K562 (cell line): ENCODE measurements at regions not wholly inside any gene's neighbourhood (a gene's known extent, or its start where the extent isn't known, plus 50 kb on each side); places are given as distances from the start of the nearest gene placed in this dataset.

Experiments used
- BCL6 ChIP-seq: fragments of 250-450 bp; sonication (Bioruptor Pico); IDR thresholded peaks from 2 replicates; pipeline ENCODE4 v1.4.0; 2020
- ETV5 ChIP-seq: sonication (generic); formaldehyde crosslinking; IDR thresholded peaks from 2 replicates; pipeline ENCODE4 v1.4.0; 2020; ENCODE audit warnings: low read depth, mild to moderate bottlenecking, missing genetic modification reagents
- GABPA ChIP-seq: fragments of 200-800 bp; sonication (Bioruptor generic); conservative IDR thresholded peaks from 2 replicates; pipeline ENCODE4 v1.6.1; 2016; ENCODE audit warnings: low read depth, missing genetic modification characterization, missing compliant biosample characterization
- MXI1 ChIP-seq: IDR thresholded peaks from 2 replicates; pipeline ENCODE4 v1.6.1; 2011; ENCODE audit warnings: low read depth, mild to moderate bottlenecking, improper control_type of control experiment, low read length
- NFIC ChIP-seq: fragments of 450-650 bp; IDR thresholded peaks from 2 replicates; pipeline ENCODE4 v1.6.1; 2017; ENCODE audit warnings: mild to moderate bottlenecking, inconsistent platforms
- NFYB ChIP-seq: IDR thresholded peaks from 2 replicates; pipeline ENCODE4 v1.6.1; 2011; ENCODE audit warnings: mild to moderate bottlenecking, moderate library complexity; ENCODE audit not compliant: insufficient read length; ENCODE audit errors: extremely low read depth
- SAFB ChIP-seq: fragments of 200-400 bp; formaldehyde crosslinking; IDR thresholded peaks from 2 replicates; pipeline ENCODE4 v1.6.1; 2017; ENCODE audit warnings: low read depth, low read length, borderline replicate concordance
- SMARCA5 ChIP-seq: fragments of 450-650 bp; IDR thresholded peaks from 2 replicates; pipeline ENCODE4 v1.6.1; 2016
- TEAD1 ChIP-seq, 2 experiments: fragments of 450-650 bp in 1 of 2; sonication (generic) in 1 of 2; formaldehyde crosslinking; IDR thresholded peaks; 2 replicates each; pipeline versions ENCODE4 v1.4.0 to v1.8.0; 2020 to 2022; ENCODE audit warnings: mild to moderate bottlenecking in 2 of 2, missing genetic modification reagents in 1 of 2
- ZNF24 ChIP-seq: fragments of 450-650 bp; IDR thresholded peaks from 2 replicates; pipeline ENCODE4 v1.6.1; 2016
- TF ChIP-seq, protein P1 (sequence below): IDR thresholded peaks from 3 replicates; pipeline ENCODE4 v1.6.1; 2011; ENCODE audit warnings: borderline replicate concordance, mild to moderate bottlenecking; ENCODE audit not compliant: insufficient read length, insufficient read depth
- TF ChIP-seq, protein P2 (sequence below), 2 experiments: fragments of 450-650 bp in 1 of 2; sonication (generic) in 1 of 2; formaldehyde crosslinking in 1 of 2; IDR thresholded peaks in 1 of 2; conservative IDR thresholded peaks in 1 of 2; 2 replicates each; pipeline versions ENCODE4 v1.6.1 to v1.8.1; 2016 to 2023; ENCODE audit warnings: mild to moderate bottlenecking in 2 of 2, moderate library complexity in 2 of 2, inconsistent platforms in 1 of 2, missing genetic modification reagents in 1 of 2

DNA sequence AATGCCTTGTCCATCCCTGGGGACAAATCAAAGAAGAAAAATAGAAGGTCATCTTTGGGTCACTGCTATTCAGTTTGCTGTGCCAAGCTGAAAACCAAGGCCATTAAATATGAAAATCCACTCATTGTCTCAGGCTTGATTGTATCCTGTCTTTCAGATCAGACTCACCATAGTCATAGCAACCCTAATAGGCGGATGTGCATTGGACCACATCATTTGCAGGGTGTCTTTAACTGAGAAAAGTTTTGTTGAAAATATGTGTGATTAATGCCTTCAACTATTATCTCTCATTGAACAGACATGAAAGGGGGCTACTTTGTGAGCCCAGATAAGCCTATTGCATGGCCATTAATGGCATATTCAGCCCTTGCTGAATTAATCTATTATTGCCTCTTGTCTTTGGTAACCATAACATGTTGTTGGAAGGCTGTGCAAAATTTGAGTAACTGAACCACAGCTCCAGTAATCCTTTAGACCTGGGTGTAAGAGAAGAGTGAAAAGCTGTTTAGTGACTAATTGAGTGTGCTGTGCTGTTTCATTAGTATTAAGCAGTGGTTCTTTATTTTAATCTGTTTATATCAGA is 453.6 kb upstream of the EPHA5 start:
- TF ChIP-seq NFIC (no peak), ZNF24 (no peak), NFYB (no peak), MXI1 (no peak), GABPA (tag) (no peak), TEAD1 (CRISPR knock-in tag; IDR thresholded peaks at IDR 0.05) (no peak), ETV5 (CRISPR knock-in tag) (no peak), SAFB (no peak), SMARCA5 (no peak), BCL6 (no peak)
- TF ChIP-seq, protein P1, sequence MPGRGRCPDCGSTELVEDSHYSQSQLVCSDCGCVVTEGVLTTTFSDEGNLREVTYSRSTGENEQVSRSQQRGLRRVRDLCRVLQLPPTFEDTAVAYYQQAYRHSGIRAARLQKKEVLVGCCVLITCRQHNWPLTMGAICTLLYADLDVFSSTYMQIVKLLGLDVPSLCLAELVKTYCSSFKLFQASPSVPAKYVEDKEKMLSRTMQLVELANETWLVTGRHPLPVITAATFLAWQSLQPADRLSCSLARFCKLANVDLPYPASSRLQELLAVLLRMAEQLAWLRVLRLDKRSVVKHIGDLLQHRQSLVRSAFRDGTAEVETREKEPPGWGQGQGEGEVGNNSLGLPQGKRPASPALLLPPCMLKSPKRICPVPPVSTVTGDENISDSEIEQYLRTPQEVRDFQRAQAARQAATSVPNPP, result no peak
- TF ChIP-seq, protein P2, sequence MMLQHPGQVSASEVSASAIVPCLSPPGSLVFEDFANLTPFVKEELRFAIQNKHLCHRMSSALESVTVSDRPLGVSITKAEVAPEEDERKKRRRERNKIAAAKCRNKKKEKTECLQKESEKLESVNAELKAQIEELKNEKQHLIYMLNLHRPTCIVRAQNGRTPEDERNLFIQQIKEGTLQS (IDR thresholded peaks at IDR 0.05), result no peak
- TF ChIP-seq, protein P2 (CRISPR knock-in tag; conservative IDR thresholded peaks at IDR 0.05), result no peak
